ENCODE measurements at regions not wholly inside any gene's neighbourhood (a gene's known extent, or its start where the extent isn't known, plus 50 kb on each side); places are given as distances from the start of the nearest gene placed in this dataset.

DNA sequence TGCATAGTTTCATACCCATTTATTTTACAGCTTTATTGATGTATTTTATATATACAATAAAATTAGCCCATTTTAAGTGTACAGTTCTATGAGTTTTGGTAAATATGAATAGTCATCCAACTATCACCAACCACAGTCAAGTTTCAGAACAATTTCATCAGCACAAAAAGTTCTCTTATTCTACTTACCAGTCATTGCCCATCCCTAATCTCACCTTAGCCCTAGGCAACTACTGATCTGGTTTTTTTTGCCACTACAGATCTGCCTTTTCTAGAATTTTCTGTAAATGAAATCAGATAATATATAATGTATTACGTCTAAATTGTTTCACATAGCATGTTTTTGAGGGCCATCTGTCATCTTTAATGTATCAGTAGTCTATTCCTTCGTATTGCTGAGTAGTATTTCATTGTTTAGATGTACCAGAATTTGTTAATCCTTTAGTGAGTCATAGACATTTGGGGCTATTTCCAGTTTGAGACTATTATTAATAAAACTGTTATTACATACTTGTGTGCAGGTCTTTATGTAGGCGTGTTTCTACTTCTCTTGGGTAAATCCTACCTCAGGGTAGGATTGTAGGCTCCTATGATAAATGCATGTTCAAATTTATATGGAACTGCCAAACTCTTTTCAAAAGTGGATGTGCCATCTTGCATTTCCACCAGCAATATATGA, 198.5 kb upstream of the ADAMTSL1 start:
- no peak for TF ChIP-seq EZH2 (IDR thresholded peaks at IDR 0.05; ENCODE audit: borderline replicate concordance, low read depth, low read length, severe bottlenecking)
- no peak for TF ChIP-seq MYC (IDR thresholded peaks at IDR 0.05; ENCODE audit: low read depth, low read length)
- TF ChIP-seq, protein P1, sequence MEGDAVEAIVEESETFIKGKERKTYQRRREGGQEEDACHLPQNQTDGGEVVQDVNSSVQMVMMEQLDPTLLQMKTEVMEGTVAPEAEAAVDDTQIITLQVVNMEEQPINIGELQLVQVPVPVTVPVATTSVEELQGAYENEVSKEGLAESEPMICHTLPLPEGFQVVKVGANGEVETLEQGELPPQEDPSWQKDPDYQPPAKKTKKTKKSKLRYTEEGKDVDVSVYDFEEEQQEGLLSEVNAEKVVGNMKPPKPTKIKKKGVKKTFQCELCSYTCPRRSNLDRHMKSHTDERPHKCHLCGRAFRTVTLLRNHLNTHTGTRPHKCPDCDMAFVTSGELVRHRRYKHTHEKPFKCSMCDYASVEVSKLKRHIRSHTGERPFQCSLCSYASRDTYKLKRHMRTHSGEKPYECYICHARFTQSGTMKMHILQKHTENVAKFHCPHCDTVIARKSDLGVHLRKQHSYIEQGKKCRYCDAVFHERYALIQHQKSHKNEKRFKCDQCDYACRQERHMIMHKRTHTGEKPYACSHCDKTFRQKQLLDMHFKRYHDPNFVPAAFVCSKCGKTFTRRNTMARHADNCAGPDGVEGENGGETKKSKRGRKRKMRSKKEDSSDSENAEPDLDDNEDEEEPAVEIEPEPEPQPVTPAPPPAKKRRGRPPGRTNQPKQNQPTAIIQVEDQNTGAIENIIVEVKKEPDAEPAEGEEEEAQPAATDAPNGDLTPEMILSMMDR (IDR thresholded peaks at IDR 0.05; ENCODE audit: extremely low read depth in 1 of 2, insufficient read depth in 1 of 2, low read depth in 1 of 2, low read length in 2 of 2) = no peak
- no peak for TF ChIP-seq POLR2AphosphoS5 (IDR thresholded peaks at IDR 0.05; ENCODE audit: insufficient read depth, low read depth, low read length)
